CD4-positive, alpha-beta T cell treated with Interleukin-6 for 4 hours (primary cell): ENCODE measurements at regions not wholly inside any gene's neighbourhood (a gene's known extent, or its start where the extent isn't known, plus 50 kb on each side); places are given as distances from the start of the nearest gene placed in this dataset.

Source experiments
- DNase-seq: peaks from one replicate; pipeline ENCODE4 v3.0.0-alpha.2; 2020; ENCODE audit warnings: mixed read lengths

DNA sequence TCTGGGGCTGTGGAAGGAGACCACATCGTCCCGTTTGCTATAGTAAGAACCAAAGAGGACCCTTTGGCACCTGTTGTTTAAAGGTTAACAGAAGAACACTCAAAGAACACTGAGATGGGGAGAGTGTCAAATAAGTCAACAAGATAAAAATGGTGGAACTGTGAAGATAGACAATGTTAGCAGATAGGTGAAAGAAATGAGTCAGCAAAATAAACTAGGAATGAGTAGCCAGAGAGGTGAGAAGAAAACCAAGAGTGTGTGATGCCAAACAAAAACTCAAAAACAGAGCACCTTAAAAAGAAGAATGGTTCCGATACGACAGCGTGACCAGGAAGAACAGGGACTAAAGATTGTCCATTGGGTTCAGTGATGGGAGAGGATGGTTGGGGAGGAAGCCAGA is 74.7 kb upstream of the PIWIL1 start:
- DNase-seq, result no peak

DNA sequence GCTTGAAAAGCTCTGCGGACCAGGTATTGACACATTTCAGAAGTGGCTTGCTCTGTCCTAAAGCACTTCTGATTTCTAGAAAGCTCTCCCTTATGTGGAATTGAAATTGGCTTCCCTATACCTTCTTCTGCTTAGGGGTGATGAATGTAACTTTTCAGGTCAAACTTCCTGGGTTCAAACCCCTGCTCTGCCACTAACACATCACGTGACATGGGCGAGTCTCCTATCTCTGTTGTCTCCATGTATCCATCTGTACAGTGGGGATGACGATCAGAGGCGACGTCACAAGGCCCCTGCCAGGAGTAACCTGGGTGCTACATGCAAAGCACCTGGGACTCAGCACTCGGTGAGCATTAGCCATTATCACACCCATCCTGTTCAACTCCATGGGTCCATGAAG is 73.7 kb upstream of the PIWIL1 start:
- no peak for DNase-seq

DNA sequence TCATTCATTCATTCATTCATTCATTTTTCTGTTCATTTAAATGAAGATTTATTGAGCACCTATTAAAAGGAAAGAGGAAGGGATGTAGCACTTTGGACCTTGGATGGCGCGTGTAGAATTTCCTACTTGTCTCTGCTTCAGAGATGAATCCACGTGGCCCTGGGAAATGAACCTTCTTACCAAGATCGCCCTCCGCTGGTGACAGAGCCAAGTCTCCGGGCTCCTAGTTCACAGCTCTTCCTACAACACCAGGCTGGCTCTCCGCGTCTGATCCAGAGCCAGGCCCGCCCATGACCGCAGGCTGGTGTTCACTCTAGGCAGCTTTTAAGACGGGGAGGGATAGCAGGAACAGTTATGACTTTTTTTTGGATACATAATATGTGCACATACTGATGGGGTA is 70.9 kb upstream of the PIWIL1 start:
- no peak for DNase-seq

DNA sequence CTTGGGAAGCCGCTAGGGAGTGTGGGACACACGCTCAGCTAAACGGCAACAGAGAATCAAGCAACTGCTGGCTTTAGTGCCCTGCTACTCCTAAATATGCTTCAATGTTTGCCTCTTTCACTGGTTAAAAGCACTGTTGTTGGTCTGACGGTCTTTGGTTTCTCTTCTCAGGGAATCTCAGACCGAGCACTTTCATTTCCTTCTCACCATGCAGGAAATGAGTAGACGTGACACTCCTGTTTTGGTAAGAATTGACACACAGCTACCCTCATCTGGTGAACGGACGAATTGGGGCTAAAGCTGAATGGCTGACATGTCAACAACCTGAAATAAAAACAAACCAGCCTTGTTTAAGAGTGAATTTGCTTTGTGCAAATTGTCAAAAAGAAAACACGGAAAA is 57.5 kb upstream of the PIWIL1 start:
- no peak for DNase-seq

DNA sequence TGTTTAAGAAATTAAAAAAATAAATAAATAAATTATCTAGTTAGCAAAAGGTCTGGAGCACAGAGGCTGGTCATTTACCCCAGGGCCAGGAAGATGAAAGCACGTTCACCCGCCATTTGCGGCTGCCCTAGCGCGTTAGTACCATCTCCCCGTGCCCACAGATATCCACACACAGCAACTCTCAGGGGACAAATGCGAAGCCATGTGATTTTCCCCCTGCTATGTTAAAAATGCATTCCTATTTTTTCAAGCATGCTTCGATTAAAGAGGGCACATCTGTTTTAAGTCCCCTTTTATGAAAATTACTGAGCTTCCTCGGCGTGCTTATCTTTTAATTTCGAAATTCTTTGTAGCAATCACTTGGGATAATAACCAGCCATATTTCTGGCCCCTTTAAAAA is 56.9 kb upstream of the PIWIL1 start:
- no peak for DNase-seq

DNA sequence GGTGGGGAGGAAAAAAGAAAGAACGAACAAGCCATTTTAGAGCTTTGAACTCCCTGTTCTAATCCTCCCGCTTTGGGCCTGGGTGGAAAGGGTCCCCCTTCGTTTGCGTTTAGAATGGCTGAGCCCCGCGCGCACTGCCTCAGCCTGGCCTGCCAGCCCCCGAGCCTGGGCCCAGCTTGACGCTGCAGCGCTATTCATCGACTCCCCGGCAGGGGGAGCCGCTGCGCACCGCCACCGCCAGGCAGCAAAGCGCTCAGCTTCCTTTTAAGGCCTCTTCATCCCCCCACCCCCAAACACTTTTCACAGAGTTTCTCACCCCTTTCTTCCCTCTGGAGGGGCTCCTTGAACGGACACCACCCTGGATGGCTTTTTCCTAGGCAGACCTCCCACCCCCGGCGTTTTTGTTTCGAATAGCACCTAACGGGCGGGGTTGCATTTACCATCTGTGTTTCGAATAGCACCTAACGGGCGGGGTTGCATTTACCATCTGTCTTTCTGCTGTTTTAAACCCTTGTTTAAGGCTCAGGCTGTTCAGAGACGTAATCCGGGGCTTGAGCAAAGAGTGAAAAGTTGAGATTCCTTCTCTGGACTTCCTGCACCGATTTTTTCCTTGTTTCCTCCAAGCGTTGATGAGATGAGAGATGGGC is 56.4 kb upstream of the PIWIL1 start:
- peak; percentile 32 for DNase-seq

DNA sequence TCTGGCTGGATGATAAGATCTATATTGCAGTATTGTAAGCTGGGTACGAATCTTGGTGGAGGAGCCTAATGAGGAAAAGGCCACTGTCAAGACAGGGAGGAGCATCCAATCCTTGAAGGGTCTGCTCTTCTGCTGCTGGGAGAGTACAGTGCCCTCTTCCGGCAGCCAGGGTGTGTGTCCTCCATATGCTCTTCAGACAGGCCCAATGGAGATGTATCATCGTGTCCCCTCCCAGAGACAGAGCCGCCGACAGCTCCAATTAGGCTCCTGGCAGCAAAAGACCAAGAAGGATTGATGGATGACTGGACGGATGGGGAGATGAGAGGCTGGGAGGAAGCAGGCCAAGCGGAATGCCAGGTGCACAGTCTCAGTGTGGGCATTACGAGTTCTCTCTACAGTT is 51.6 kb upstream of the PIWIL1 start:
- no peak for DNase-seq

DNA sequence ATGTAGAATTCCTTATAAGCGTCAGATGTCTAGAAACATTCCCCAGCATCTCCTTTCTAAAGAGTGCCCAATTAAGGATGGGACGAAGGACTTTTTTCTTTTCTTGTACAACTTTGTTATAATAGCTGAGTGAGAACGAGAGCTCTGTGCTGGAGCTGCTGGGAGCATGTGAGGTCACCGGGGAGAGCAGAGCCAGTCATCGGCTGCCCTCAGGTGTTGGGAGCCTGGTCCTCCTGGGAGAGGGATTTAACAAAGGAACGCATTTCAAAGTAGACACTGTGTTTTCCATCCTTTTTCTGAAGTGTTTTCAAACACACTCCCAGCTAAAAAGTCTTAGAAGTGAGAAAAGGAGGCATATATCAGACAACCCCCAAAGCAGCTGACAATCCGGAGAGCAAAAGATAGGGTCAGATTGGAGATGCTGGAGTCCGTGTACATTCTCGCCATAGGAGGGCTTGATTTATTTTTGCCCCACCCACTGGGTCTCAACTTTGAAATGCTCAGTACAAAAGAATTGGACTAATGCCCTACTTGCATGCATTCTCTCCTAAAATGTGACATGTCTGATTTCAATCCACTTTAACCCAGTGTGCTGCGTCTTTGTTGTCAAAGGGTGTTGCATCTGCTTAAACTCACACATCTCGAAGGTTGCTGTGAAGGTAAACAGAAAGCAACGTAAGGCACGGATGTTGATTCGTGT is 50.8 kb upstream of the PIWIL1 start:
- no peak for DNase-seq
